Stimulated activated CD8-positive, alpha-beta memory T cell treated with anti-CD3 and anti-CD28 coated beads, Interleukin-15, amount 100 ng/mL, for 24 hours (primary cell): ENCODE measurements at regions not wholly inside any gene's neighbourhood (a gene's known extent, or its start where the extent isn't known, plus 50 kb on each side); places are given as distances from the start of the nearest gene placed in this dataset.

Experiments
- DNase-seq: peaks from one replicate; pipeline ENCODE4 v3.0.0-alpha.2; 2020; ENCODE audit warnings: low read depth

DNA sequence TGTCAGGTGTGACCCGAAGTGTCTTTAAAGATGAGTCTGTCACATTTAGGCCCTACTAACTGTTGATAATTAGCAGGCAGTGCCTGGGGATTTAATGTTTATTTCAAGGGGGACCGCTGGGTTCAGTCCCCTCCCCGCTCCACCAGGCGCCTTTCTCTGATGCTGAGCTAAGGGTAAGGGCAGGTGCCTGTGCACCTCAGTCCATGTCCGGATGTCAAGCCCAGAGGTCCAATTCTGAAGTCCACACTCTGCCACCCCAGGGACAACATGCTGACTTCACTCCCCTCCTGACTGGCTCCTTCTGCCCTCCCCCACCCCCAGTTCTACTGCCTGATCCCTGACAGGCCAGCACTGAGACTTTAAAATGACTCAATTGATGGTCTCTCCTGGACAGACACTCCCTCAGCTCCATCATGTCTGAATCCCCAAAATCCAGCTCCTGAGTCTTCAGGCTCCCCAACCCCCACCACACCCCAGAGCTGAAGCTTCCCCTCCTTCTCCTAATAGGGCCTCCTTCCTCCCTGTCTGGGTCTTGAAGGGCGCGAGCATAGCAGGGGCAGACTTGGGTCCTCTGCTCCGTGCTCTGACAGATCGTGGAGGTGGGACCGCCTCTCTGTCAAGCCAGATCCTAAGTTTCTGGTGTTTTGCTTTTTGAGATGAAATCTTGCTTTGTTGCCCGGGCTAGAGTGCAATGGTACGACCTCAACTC, 49.8 kb upstream of the ANO1 start:
- DNase-seq, result no peak
